Erythroblast (primary cell): ENCODE measurements at regions not wholly inside any gene's neighbourhood (a gene's known extent, or its start where the extent isn't known, plus 50 kb on each side); places are given as distances from the start of the nearest gene placed in this dataset.

Source experiments
- GATA1 ChIP-seq: IDR thresholded peaks from 2 replicates; pipeline ENCODE4 v1.6.1; 2011; ENCODE audit warnings: low read depth, mild to moderate bottlenecking, control low read depth, low read length, moderate library complexity
- POLR2A ChIP-seq: IDR thresholded peaks from 2 replicates; pipeline ENCODE4 v1.6.1; 2011; ENCODE audit warnings: mild to moderate bottlenecking, low read length

GRCh38 chr21:38911484-38912101, 105.9 kb downstream of the ETS2 start:
- TF ChIP-seq POLR2A (no peak), GATA1 (no peak)
